ENCODE measurements at regions not wholly inside any gene's neighbourhood (a gene's known extent, or its start where the extent isn't known, plus 50 kb on each side); places are given as distances from the start of the nearest gene placed in this dataset.

GRCh38 chr3:148367756-148368155 is 329.9 kb upstream of the AGTR1 start:
- Histone ChIP-seq H3K4me1 (no peaks in the 10 kb centered on the region), H3K9me3 (no peaks in the 10 kb centered on the region), H3K4me3 (no peak overlapping the region), H3K4me2 (no peak overlapping the region), H3K27ac (no peak overlapping the region)
- CTCF ChIA-PET = interaction anchor here (1.1 kb wide), 1 partner anchor 12 kb away, joined by 4 read pairs; no protein-coding TSS in a partner anchor
- WGBS (ENCODE audit: missing lambda C conversion rate) = 0% methylated on average over 1 of the region's 1 CpG
- POLR2A ChIA-PET = no interaction called here
- DNase-seq (ENCODE audit: low read depth in 1 of 2, low spot score in 1 of 2) (no peak), ATAC-seq (no peak), FAIRE-seq (no peak)
- TF ChIP-seq HOXB5 (CRISPR knock-in tag; IDR thresholded peaks at IDR 0.05) (no peak), CEBPB (IDR thresholded peaks at IDR 0.05) (no peak), CBX8 (IDR thresholded peaks at IDR 0.05) (no peak), FOXS1 (CRISPR knock-in tag; IDR thresholded peaks at IDR 0.05) (no peak), HOXA7 (CRISPR knock-in tag; IDR thresholded peaks at IDR 0.05) (no peak)
- TF ChIP-seq, protein P1, sequence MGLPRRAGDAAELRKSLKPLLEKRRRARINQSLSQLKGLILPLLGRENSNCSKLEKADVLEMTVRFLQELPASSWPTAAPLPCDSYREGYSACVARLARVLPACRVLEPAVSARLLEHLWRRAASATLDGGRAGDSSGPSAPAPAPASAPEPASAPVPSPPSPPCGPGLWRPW (IDR thresholded peaks at IDR 0.05) = no peak

- CTCF ChIA-PET = interaction anchor here (2.7 kb wide), 1 partner anchor 10 kb away, joined by 7 read pairs; no protein-coding TSS in a partner anchor
- no peak for FAIRE-seq
- TF ChIP-seq ZSCAN20 (CRISPR knock-in tag; IDR thresholded peaks at IDR 0.05) (no peak), MAZ (IDR thresholded peaks at IDR 0.05; ENCODE audit: borderline replicate concordance, low read depth, low read length) (no peak), PHF8 (IDR thresholded peaks at IDR 0.05; ENCODE audit: borderline replicate concordance, low read depth) (no peak)
- TF ChIP-seq, protein P2, sequence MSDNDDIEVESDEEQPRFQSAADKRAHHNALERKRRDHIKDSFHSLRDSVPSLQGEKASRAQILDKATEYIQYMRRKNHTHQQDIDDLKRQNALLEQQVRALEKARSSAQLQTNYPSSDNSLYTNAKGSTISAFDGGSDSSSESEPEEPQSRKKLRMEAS (IDR thresholded peaks at IDR 0.05) = no peak
Measured at GRCh38 chr3:148369381-148369780, 328.3 kb upstream of the AGTR1 start.

DNA sequence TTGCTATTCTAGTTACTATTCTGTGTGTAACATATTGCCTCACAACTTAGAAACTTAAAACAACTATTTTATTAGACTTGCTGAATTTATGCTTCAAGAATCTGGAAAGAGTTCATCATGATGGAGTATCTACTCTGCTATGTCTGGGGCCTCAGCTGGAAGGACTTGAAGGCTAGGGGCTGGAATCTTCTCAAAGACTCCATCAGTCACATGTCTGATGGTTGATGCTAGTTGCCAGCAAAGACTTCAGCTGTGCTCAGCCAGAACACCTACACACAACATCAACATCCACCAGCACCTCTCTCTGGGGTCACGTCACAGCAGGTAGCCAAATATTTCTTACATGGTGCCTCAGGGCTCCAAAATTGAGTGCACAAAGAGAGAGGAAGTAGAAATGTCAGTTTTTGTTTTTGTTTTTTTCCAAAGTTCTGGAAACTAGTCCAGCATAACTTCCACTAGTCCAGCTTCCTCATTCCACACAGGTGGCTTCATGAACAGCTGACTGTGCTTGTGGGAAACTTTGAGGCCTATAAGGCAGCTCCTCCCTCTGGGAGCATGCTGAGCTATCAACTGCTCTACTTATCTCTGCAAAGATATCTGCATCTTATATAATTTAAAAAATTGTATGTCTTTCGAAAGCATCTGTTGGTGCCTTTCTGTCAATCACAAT is 325.4 kb upstream of the AGTR1 start:
- ChIA-PET CTCF (interaction anchor here (2.7 kb wide), 1 partner anchor 7 kb away, joined by 7 read pairs; no protein-coding TSS in a partner anchor), POLR2A (no interaction called here)
- no peak for FAIRE-seq
- no peak overlapping the region for H3K27ac ChIP-seq
- peak in 1 of 2 experiments; percentile 3 for DNase-seq (ENCODE audit: low read depth in 1 of 2, low spot score in 1 of 2)
- WGBS (ENCODE audit: missing lambda C conversion rate) = 69% methylated on average over 2 of the region's 2 CpGs
- no peak for TF ChIP-seq TP53 (CRISPR knock-in tag; IDR thresholded peaks at IDR 0.05)
- no peak for TF ChIP-seq EHMT2 (IDR thresholded peaks at IDR 0.05; ENCODE audit: low read depth)
- TF ChIP-seq HMGXB4 (CRISPR knock-in tag; IDR thresholded peaks at IDR 0.05; ENCODE audit: borderline replicate concordance) = no peak
- no peak for TF ChIP-seq FOSL2 (IDR thresholded peaks at IDR 0.05)
- no peak for TF ChIP-seq FOSL2 (CRISPR knock-in tag; IDR thresholded peaks at IDR 0.05)
- no peak for TF ChIP-seq ZNF302 (CRISPR knock-in tag; IDR thresholded peaks at IDR 0.05)
- no peak for TF ChIP-seq ZFP36 (IDR thresholded peaks at IDR 0.05; ENCODE audit: borderline replicate concordance, partially characterized antibody)
- TF ChIP-seq, protein P3, sequence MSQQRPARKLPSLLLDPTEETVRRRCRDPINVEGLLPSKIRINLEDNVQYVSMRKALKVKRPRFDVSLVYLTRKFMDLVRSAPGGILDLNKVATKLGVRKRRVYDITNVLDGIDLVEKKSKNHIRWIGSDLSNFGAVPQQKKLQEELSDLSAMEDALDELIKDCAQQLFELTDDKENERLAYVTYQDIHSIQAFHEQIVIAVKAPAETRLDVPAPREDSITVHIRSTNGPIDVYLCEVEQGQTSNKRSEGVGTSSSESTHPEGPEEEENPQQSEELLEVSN (IDR thresholded peaks at IDR 0.05; ENCODE audit: borderline replicate concordance, low read depth) = no peak
- no peak for TF ChIP-seq CHD2 (IDR thresholded peaks at IDR 0.05; ENCODE audit: low read length, partially characterized antibody)
- TF ChIP-seq, protein P4, sequence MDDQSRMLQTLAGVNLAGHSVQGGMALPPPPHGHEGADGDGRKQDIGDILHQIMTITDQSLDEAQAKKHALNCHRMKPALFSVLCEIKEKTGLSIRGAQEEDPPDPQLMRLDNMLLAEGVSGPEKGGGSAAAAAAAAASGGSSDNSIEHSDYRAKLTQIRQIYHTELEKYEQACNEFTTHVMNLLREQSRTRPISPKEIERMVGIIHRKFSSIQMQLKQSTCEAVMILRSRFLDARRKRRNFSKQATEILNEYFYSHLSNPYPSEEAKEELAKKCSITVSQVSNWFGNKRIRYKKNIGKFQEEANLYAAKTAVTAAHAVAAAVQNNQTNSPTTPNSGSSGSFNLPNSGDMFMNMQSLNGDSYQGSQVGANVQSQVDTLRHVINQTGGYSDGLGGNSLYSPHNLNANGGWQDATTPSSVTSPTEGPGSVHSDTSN (IDR thresholded peaks at IDR 0.05) = no peak
- no peak for TF ChIP-seq HOXB5 (CRISPR knock-in tag; IDR thresholded peaks at IDR 0.05)
- no peak for TF ChIP-seq POLR2A (IDR thresholded peaks at IDR 0.05; ENCODE audit: low read length)
- no peak for TF ChIP-seq TFCP2L1 (CRISPR knock-in tag; IDR thresholded peaks at IDR 0.05)
- TF ChIP-seq PHF8 (IDR thresholded peaks at IDR 0.05; ENCODE audit: borderline replicate concordance, low read depth) = no peak
- no peak for TF ChIP-seq NR3C1 (IDR thresholded peaks at IDR 0.05)
- TF ChIP-seq CEBPB (IDR thresholded peaks at IDR 0.05) = no peak
- no peak for TF ChIP-seq SREBF2 (IDR thresholded peaks at IDR 0.05)
- TF ChIP-seq, protein P1 (IDR thresholded peaks at IDR 0.05) = no peak
- TF ChIP-seq GATA3 (IDR thresholded peaks at IDR 0.05; ENCODE audit: borderline replicate concordance) = no peak
- no peak for TF ChIP-seq BHLHE40 (IDR thresholded peaks at IDR 0.05; ENCODE audit: low read depth, low read length)
- no peaks in the 10 kb centered on the region for H3K4me1 ChIP-seq
- no peak overlapping the region for H3K4me3 ChIP-seq
- H3K4me2 ChIP-seq = no peak overlapping the region
- H3K9me3 ChIP-seq = no peaks in the 10 kb centered on the region
- ATAC-seq = no peak

More at GRCh38 chr3:148369381-148369780, 328.3 kb upstream of the AGTR1 start:
- POLR2A ChIA-PET = no interaction called here
- Histone ChIP-seq H3K9me3 (no peaks in the 10 kb centered on the region), H3K27ac (no peak overlapping the region), H3K4me1 (no peaks in the 10 kb centered on the region), H3K4me3 (no peak overlapping the region), H3K4me2 (no peak overlapping the region)
- WGBS (ENCODE audit: missing lambda C conversion rate) = 90% methylated on average over 2 of the region's 2 CpGs
- DNase-seq (ENCODE audit: low read depth in 1 of 2, low spot score in 1 of 2) (no peak), ATAC-seq (no peak)
